Fibroblast of lung (primary cell): ENCODE measurements at regions not wholly inside any gene's neighbourhood (a gene's known extent, or its start where the extent isn't known, plus 50 kb on each side); places are given as distances from the start of the nearest gene placed in this dataset.

Source experiments
- DNase-seq, 2 donors: peaks; one replicate each; pipeline versions ENCODE4 v3.0.0 to v3.0.0-alpha.2; 2010; ENCODE audit warnings: low read depth in 2 of 2
- H2AFZ ChIP-seq: 2 replicates; pipeline ENCODE4 v1.5.1; 2012; ENCODE audit warnings: low read length, control low read depth, inconsistent platforms
- H3K27ac ChIP-seq: 2 replicates; pipeline ENCODE4 v1.5.1; 2011; ENCODE audit warnings: low read length, control low read depth; ENCODE audit not compliant: insufficient read depth
- H3K27me3 ChIP-seq: 2 replicates; pipeline ENCODE4 v1.5.1; 2011; ENCODE audit warnings: mild to moderate bottlenecking, low read length; ENCODE audit not compliant: control insufficient read depth, insufficient read depth
- H3K36me3 ChIP-seq: 2 replicates; pipeline ENCODE4 v1.5.1; 2011; ENCODE audit warnings: low read length; ENCODE audit not compliant: control insufficient read depth, insufficient read depth
- H3K4me1 ChIP-seq: 2 replicates; pipeline ENCODE4 v1.5.1; 2011; ENCODE audit warnings: low read length; ENCODE audit not compliant: control insufficient read depth, insufficient read depth; ENCODE audit errors: extremely low read depth
- H3K4me2 ChIP-seq: 2 replicates; pipeline ENCODE4 v1.5.1; 2011; ENCODE audit warnings: low read length, control low read depth; ENCODE audit not compliant: insufficient read depth; ENCODE audit errors: extremely low read depth
- H3K4me3 ChIP-seq, 4 experiments: fragments of 200-600 bp in 1 of 4; sonication (generic) in 1 of 4; replicated peaks in 1 of 4; 2 replicates each; pipeline ENCODE4 v1.5.1; 2011 to 2016; ENCODE audit warnings: low read length in 4 of 4, low read depth in 3 of 4, mild to moderate bottlenecking in 3 of 4, control low read depth in 2 of 4, inconsistent platforms in 1 of 4, mixed read lengths in 1 of 4; ENCODE audit not compliant: insufficient read depth in 1 of 4; ENCODE audit errors: control extremely low read depth in 1 of 4
- H3K79me2 ChIP-seq: 2 replicates; pipeline ENCODE4 v1.5.1; 2012; ENCODE audit warnings: mild to moderate bottlenecking, low read length, inconsistent platforms; ENCODE audit not compliant: control insufficient read depth, insufficient read depth
- H3K9ac ChIP-seq: 2 replicates; pipeline ENCODE4 v1.5.1; 2011; ENCODE audit warnings: mild to moderate bottlenecking, low read length, control low read depth; ENCODE audit not compliant: insufficient read depth
- H3K9me3 ChIP-seq: 2 replicates; pipeline ENCODE4 v1.5.1; 2012; ENCODE audit warnings: low read depth, low read length; ENCODE audit not compliant: control insufficient read depth, insufficient read depth
- H4K20me1 ChIP-seq: 2 replicates; pipeline ENCODE4 v1.5.1; 2011; ENCODE audit warnings: low read length; ENCODE audit not compliant: control insufficient read depth, insufficient read depth; ENCODE audit errors: extremely low read depth
- CTCF ChIP-seq, 2 donors: IDR thresholded peaks in 1 of 2; conservative IDR thresholded peaks in 1 of 2; 1 replicate in 1 of 2; 2 replicates in 1 of 2; pipeline ENCODE4 v1.5.1; 2011 to 2012; ENCODE audit warnings: low read length in 2 of 2, control low read depth in 1 of 2, inconsistent platforms in 1 of 2, low read depth in 1 of 2, mild to moderate bottlenecking in 1 of 2
- EZH2 ChIP-seq: IDR thresholded peaks from 2 replicates; pipeline ENCODE4 v1.5.1; 2012; ENCODE audit warnings: low read length, control low read depth, mild to moderate bottlenecking; ENCODE audit errors: missing control alignments

DNA sequence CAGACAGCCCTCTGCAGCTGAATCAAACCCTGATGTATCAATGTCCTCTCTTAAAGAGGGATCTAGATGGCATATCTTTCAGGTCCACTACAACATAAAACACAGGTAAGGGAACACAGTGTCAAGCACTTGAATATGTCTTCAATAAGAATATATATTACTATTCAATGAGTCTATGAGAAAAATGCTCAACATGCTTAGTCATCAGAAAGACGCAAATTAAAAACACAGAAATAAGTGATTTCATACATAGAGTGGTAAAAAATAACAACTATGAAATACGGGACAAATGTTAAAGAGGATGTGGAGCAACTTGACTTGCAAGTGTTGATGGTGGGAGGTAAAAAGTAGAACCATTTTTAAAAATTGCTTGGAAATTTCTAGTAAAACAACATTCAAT lies 544.6 kb upstream of the HS3ST1 start:
- Histone ChIP-seq H3K4me2 (no peak overlapping the region), H3K36me3 (no peaks in the 10 kb centered on the region), H3K27me3 (no peaks in the 10 kb centered on the region), H3K27ac (no peak overlapping the region), H3K9ac (no peak overlapping the region), H3K4me1 (no peaks in the 10 kb centered on the region), H4K20me1 (no peaks in the 10 kb centered on the region), H2AFZ (no peak overlapping the region), H3K4me3 (no peak overlapping the region), H3K79me2 (no peaks in the 10 kb centered on the region), H3K9me3 (no peaks in the 10 kb centered on the region)
- no peak for TF ChIP-seq EZH2
- TF ChIP-seq CTCF (conservative IDR thresholded peaks at IDR 0.05 in 1 of 2, IDR thresholded peaks at IDR 0.05 in 1 of 2; ENCODE audit: low read depth in 1 of 2, low read length in 2 of 2): no peak
- no peak for DNase-seq

DNA sequence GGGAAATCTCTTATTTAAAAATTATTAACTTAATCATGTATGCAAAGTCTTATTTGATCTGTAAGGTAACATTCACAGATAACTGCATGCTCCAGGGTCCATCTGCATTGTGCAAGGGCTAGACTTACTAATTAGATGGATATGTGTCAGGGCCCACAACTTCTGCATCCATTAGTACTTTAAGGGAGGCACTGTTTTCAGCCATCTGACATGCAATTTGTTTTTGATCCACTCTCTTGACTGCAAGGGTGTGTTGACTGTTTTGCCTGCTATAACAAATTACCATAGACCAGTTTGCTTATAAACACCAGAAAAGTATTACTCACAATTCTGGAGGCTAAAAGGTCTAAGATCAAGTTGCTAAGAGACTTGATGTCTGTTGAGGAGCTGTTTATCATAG lies 542.1 kb upstream of the HS3ST1 start:
- TF ChIP-seq EZH2 (no peak), CTCF (conservative IDR thresholded peaks at IDR 0.05 in 1 of 2, IDR thresholded peaks at IDR 0.05 in 1 of 2; ENCODE audit: low read depth in 1 of 2, low read length in 2 of 2) (no peak)
- Histone ChIP-seq H3K4me3 (no peak overlapping the region), H3K4me1 (no peaks in the 10 kb centered on the region), H3K36me3 (no peaks in the 10 kb centered on the region), H3K4me2 (no peak overlapping the region), H3K9me3 (no peaks in the 10 kb centered on the region), H3K9ac (no peak overlapping the region), H3K79me2 (no peaks in the 10 kb centered on the region), H4K20me1 (no peaks in the 10 kb centered on the region), H3K27me3 (no peaks in the 10 kb centered on the region), H2AFZ (no peak overlapping the region), H3K27ac (no peak overlapping the region)
- no peak for DNase-seq

DNA sequence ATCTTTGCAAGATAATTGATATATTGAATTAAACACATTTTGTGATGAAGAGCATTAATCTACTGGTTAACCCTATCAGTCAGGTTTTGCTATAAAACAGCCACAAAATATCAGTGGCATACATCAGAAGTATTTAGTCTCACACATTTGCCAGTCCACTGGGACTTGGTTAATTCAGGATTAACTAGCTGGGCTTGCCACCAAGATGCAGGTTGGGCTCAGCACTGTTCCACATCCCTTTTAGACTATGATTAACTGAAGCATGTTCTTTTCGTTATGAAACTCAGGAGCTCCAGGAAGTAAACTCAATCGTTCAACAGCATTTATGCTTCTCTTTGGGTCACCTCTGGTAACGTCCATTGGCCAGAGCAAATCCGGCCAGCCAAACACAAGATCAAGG lies 538.1 kb upstream of the HS3ST1 start:
- Histone ChIP-seq H3K4me2 (no peak overlapping the region), H3K9me3 (no peaks in the 10 kb centered on the region), H3K27ac (no peak overlapping the region), H3K79me2 (no peaks in the 10 kb centered on the region), H3K4me1 (no peaks in the 10 kb centered on the region), H3K9ac (no peak overlapping the region), H2AFZ (no peak overlapping the region), H3K27me3 (no peaks in the 10 kb centered on the region), H3K36me3 (no peaks in the 10 kb centered on the region), H4K20me1 (no peaks in the 10 kb centered on the region), H3K4me3 (no peak overlapping the region)
- DNase-seq: no peak
- TF ChIP-seq EZH2 (no peak), CTCF (conservative IDR thresholded peaks at IDR 0.05 in 1 of 2, IDR thresholded peaks at IDR 0.05 in 1 of 2; ENCODE audit: low read depth in 1 of 2, low read length in 2 of 2) (no peak)
